BLaER1 (cell line): ENCODE measurements at regions not wholly inside any gene's neighbourhood (a gene's known extent, or its start where the extent isn't known, plus 50 kb on each side); places are given as distances from the start of the nearest gene placed in this dataset.
"Not testable (repeated sequence)": the region's sequence is repeated elsewhere in the genome, so short reads cannot be mapped to it uniquely, and the experiment has no call there.

Experiments
- H3K27ac ChIP-seq: shearing (Covaris generic); formaldehyde crosslinking; 2 replicates; pipeline ENCODE4 v1.8.1; 2022
- H3K27me3 ChIP-seq: shearing (Covaris generic); formaldehyde crosslinking; 2 replicates; pipeline ENCODE4 v1.8.1; 2022
- H3K36me3 ChIP-seq: shearing (Covaris generic); formaldehyde crosslinking; 2 replicates; pipeline ENCODE4 v1.8.1; 2022
- H3K4me1 ChIP-seq: shearing (Covaris generic); formaldehyde crosslinking; 2 replicates; pipeline ENCODE4 v1.8.1; 2022
- H3K4me2 ChIP-seq: shearing (Covaris generic); formaldehyde crosslinking; 2 replicates; pipeline ENCODE4 v1.8.1; 2022
- H3K4me3 ChIP-seq: shearing (Covaris generic); formaldehyde crosslinking; 2 replicates; pipeline ENCODE4 v1.8.1; 2022
- H3K9ac ChIP-seq: shearing (Covaris generic); formaldehyde crosslinking; 2 replicates; pipeline ENCODE4 v1.8.1; 2022
- H3K9me3 ChIP-seq: shearing (Covaris generic); formaldehyde crosslinking; 2 replicates; pipeline ENCODE4 v1.8.1; 2022
- H4K20me1 ChIP-seq: shearing (Covaris generic); formaldehyde crosslinking; 2 replicates; pipeline ENCODE4 v1.8.1; 2022
- Cebpa-rat ChIP-seq: shearing (Covaris generic); IDR thresholded peaks from 2 replicates; pipeline ENCODE4 v1.8.1; 2022

DNA sequence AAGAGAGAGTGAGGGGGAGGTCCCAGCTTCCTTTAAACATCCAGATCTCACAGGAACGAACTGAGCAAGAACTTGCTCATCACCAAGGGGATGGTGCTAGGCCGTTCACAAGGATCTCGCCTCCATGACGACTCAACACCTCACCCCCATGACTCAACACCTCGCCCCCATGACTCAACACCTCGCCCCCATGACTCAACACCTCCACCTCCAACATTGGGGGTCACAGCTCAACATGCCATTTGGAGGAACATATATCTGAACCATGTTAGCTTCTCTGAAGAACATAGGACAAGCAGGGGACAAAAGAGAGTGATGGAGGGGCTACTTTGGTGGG, 66.0 kb upstream of the LHX5 start:
- Histone ChIP-seq H3K36me3 (no peaks in the 10 kb centered on the region), H3K27me3 (no peaks in the 10 kb centered on the region), H3K4me3 (no peak overlapping the region), H3K4me2 (no peak overlapping the region), H3K9ac (no peak overlapping the region), H3K9me3 (0 out of 2 replicates have a peak, but pooled peaks cover 4% of the 10 kb centered on the region), H3K27ac (no peak overlapping the region), H4K20me1 (no peaks in the 10 kb centered on the region), H3K4me1 (no peaks in the 10 kb centered on the region)
- TF ChIP-seq Cebpa-rat = no peak

DNA sequence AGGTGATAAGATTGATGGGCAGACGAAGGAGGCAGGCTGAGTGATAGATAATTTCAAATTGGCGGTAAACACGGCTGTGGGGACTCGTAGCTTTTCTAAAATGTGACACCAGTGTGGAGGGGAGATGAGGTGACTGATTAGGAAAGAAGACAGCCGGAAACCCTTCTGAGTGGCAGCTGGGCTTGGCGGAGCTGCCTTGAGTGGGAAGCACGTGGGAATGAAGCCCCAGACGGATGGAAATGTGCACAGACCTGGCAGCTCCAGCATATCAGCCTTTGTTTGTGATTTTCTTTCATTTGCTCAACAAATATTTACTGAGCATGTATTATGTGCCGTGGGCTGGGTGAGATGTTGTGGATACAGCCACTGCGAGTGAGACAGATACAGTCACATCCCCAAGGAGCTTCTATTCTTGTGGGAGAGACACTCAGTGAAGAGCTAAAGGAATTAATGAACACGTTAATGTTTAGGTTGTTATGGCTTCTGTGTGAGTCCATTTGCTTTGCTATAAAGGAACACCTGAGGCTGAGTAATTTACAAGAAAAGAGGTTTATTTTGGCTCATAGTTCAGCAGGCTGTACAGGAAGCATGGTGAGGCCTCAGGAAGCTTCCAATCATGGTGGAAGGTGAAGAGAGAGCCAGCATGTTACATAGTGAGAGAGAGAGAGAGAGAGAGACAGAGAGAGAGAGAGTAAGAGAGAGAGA, 65.5 kb upstream of the LHX5 start:
- 0 out of 2 replicates have a peak, but pooled peaks cover 4% of the 10 kb centered on the region for H3K9me3 ChIP-seq
- H3K27me3 ChIP-seq = no peaks in the 10 kb centered on the region
- TF ChIP-seq Cebpa-rat = no peak
- H3K9ac ChIP-seq = no peak overlapping the region
- no peaks in the 10 kb centered on the region for H3K4me1 ChIP-seq
- H4K20me1 ChIP-seq = no peaks in the 10 kb centered on the region
- H3K36me3 ChIP-seq = no peaks in the 10 kb centered on the region
- H3K27ac ChIP-seq = no peak overlapping the region
- H3K4me2 ChIP-seq = no peak overlapping the region
- no peak overlapping the region for H3K4me3 ChIP-seq

DNA sequence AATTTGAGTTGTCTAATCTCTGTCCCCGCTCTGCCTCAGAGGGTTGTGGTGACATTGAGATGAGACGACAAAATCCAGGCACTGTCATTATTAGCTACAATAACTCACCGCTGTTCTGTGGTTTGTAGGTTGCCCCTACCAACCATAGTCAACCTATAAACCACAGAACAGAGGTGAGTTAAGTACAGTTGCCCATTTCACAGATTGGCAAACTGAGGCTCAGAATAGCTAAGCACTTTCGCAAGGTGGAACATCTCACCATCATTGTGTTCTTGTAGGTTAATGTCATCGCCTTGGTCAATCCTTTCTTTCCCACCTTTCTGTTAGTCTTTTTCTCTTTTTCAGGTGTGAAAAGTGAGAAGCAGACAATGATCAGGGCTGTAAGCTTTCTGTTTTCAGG, 63.4 kb upstream of the LHX5 start:
- no peaks in the 10 kb centered on the region for H3K4me1 ChIP-seq
- H3K9me3 ChIP-seq = peaks cover 18% of the 10 kb centered on the region
- H3K36me3 ChIP-seq = no peaks in the 10 kb centered on the region
- no peak overlapping the region for H3K27ac ChIP-seq
- H4K20me1 ChIP-seq = no peaks in the 10 kb centered on the region
- no peak overlapping the region for H3K4me3 ChIP-seq
- no peak overlapping the region for H3K9ac ChIP-seq
- no peak overlapping the region for H3K4me2 ChIP-seq
- TF ChIP-seq Cebpa-rat = no peak
- H3K27me3 ChIP-seq = no peaks in the 10 kb centered on the region; the same call in 1 of the 2 replicates

DNA sequence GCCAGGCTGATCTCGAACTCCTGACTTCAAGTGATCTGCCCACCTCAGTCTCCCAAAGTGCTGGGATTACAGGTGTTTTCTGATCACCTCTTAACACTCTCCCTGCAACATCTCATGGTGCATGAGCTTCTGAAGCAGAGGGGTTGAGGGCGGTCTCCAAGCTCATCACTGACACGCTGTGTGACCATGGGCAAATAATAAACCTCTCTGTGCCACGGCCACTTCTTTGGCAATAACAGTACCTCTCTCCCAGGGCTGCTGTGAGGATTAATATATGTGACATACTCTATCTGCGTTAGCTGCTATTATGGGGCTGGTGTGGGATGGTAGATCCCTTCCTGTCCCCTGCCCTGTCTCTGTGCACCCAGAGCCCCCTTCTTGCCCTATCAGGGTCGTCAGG, 62.9 kb upstream of the LHX5 start:
- no peak overlapping the region for H3K4me2 ChIP-seq
- no peak overlapping the region for H3K4me3 ChIP-seq
- H4K20me1 ChIP-seq = no peaks in the 10 kb centered on the region
- TF ChIP-seq Cebpa-rat = no peak
- peaks cover 18% of the 10 kb centered on the region for H3K9me3 ChIP-seq
- H3K36me3 ChIP-seq = no peaks in the 10 kb centered on the region
- no peaks in the 10 kb centered on the region for H3K4me1 ChIP-seq
- no peaks in the 10 kb centered on the region; the same call in 1 of the 2 replicates for H3K27me3 ChIP-seq
- H3K27ac ChIP-seq = no peak overlapping the region
- no peak overlapping the region for H3K9ac ChIP-seq

DNA sequence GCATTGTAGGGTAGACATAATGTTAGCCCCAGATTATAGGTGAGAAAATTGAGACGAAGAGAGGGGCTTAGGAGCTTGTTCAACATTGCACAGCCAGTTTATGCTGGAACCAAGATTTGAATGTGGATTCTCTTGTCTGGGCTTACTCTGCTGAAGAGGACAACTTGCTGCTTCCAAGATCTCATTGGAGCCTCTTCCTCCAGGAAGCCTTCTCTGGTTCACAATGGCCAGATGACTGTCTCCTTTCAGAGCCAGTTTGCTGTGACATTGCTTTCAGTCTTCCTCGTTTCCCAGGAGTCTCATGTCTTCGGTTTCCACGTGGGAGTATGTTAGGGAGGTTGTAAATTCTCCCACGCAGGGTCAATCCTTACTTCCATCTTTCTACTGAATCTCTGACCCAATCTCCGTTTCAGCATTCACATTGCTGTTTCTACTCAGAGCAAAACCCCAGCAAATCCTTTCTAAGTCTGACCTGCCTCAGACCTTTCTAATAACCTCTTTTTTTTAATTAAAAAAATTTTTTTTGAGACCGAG, 62.2 kb upstream of the LHX5 start:
- H3K4me1 ChIP-seq = no peaks in the 10 kb centered on the region
- H3K36me3 ChIP-seq = no peaks in the 10 kb centered on the region
- no peaks in the 10 kb centered on the region; the same call in 1 of the 2 replicates for H3K27me3 ChIP-seq
- no peak overlapping the region for H3K9ac ChIP-seq
- no peak for TF ChIP-seq Cebpa-rat
- no peak overlapping the region for H3K27ac ChIP-seq
- no peak overlapping the region for H3K4me3 ChIP-seq
- H3K9me3 ChIP-seq = peaks cover 15% of the 10 kb centered on the region
- H4K20me1 ChIP-seq = no peaks in the 10 kb centered on the region
- H3K4me2 ChIP-seq = no peak overlapping the region

DNA sequence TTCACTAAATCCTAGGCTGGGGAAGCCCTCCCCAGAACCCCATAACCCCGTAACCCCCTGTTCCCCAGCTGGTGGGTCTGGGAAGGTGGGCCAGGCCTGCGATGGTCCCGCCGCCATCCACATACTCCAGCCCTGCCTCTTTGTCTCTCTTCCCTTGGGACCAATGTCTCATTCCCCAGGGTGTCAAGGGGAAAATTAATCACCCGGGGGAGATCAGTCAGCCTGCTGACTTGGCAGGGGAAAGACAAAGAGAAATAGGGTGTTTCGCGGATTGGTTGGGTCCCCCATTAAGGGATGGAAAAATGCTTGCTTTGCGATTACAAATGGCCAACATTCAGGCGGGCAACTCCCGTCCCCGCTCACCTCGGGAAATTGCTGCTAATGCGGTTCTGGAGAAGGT, 60.6 kb upstream of the LHX5 start:
- Histone ChIP-seq H3K27ac (no peak overlapping the region), H3K9me3 (peaks cover 15% of the 10 kb centered on the region), H3K4me1 (no peaks in the 10 kb centered on the region), H3K4me2 (no peak overlapping the region), H3K9ac (no peak overlapping the region), H4K20me1 (no peaks in the 10 kb centered on the region), H3K36me3 (no peaks in the 10 kb centered on the region), H3K4me3 (no peak overlapping the region), H3K27me3 (no peaks in the 10 kb centered on the region; the same call in 1 of the 2 replicates)
- TF ChIP-seq Cebpa-rat = no peak

DNA sequence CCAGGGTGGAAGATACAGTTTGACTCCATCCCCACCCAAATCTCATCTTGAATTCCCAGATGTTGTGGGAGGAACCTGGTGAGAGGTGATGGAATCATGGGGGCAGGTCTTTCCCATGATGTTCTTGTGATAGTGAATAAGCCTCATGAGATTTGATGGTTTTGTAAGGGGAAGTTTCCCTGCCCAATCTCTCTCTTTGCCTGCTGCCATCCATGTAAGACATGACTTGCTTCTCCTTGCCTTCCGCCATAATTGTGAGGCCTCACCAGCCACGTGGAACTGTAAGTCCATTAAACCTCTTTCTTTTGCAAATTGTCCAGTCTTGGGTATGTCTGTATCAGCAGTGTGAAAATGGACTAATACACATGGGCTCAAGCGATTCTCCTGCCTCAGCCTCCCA, 59.4 kb upstream of the LHX5 start:
- H4K20me1 ChIP-seq = not testable (repeated sequence)

DNA sequence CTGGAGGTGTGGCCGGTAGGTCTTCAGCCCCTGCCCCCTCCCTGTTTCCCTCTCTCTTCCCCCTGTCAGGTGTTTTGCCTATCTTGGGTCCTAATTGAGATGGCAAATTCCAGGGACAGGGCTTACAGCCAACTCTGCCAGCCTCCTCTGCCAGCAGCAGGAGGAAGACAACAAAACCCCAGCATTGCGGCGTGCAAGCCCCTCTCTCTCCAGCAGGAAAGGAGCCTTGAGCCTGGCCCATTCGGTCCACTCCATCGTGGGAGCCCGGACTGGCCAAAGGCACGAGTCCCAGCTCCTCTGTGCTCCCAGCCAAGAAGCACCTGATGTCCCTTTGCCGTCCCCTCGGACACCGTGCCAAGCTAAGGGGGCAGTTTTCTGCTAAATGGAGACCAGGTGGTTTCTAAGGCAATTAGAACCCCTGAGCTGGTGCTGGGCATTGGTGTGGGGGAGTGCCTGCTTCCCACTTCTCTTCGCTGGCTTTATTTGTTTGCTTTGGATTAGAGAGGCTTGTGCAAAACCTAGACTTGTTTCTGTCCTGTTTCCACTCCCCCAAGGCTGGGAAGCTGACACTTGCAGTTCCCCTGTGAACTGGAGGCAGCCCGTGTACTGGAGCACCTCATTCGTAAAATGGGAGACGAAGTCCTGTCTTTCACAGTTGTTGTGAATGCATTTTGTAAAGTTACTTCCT, 57.1 kb upstream of the LHX5 start:
- Histone ChIP-seq H3K4me3 (no peak overlapping the region), H3K9ac (no peak overlapping the region)

More for the DNA sequence above, 59.4 kb upstream of the LHX5 start:
- not testable (repeated sequence) for H3K4me1 ChIP-seq, H3K9ac ChIP-seq, H3K4me2 ChIP-seq, H3K27me3 ChIP-seq, H3K4me3 ChIP-seq, H3K27ac ChIP-seq, H3K36me3 ChIP-seq
- peaks cover 15% of the 10 kb centered on the region for H3K9me3 ChIP-seq

DNA sequence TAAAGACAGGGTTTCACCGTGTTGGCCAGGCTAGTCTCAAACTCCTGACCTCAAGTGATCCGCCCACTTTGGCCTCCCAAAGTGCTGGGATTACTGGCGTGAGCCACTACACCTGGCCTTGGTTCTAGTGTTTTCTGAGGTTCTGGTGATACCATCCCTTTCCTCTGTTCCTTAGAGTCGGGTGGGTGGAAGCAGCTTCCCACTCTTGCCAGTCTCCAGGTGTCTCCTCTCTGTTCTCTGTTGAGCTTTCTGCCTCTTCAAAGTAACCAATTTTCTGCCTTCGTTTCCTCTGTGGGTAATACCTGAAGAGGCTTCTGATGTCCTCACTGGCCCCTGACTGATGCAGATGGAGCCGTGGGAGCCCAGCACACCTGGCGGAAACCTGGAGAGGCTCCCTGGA, 53.4 kb upstream of the LHX5 start:
- Histone ChIP-seq H4K20me1 (no peaks in the 10 kb centered on the region), H3K27ac (peak overlapping the region; percentile 57), H3K9ac (no peak overlapping the region; the same call in 1 of the 2 replicates), H3K9me3 (no peaks in the 10 kb centered on the region), H3K4me1 (peaks cover 25% of the 10 kb centered on the region), H3K4me3 (no peak overlapping the region), H3K36me3 (no peaks in the 10 kb centered on the region), H3K27me3 (no peaks in the 10 kb centered on the region), H3K4me2 (peak overlapping the region; percentile 88)
- TF ChIP-seq Cebpa-rat = no peak

More for the DNA sequence above, 57.1 kb upstream of the LHX5 start:
- Histone ChIP-seq H3K27me3 (no peaks in the 10 kb centered on the region; the same call in 1 of the 2 replicates), H3K4me2 (no peak overlapping the region), H3K27ac (no peak overlapping the region), H3K4me1 (peaks cover 25% of the 10 kb centered on the region), H3K36me3 (no peaks in the 10 kb centered on the region), H4K20me1 (no peaks in the 10 kb centered on the region), H3K9me3 (peaks cover 15% of the 10 kb centered on the region)
- no peak for TF ChIP-seq Cebpa-rat

DNA sequence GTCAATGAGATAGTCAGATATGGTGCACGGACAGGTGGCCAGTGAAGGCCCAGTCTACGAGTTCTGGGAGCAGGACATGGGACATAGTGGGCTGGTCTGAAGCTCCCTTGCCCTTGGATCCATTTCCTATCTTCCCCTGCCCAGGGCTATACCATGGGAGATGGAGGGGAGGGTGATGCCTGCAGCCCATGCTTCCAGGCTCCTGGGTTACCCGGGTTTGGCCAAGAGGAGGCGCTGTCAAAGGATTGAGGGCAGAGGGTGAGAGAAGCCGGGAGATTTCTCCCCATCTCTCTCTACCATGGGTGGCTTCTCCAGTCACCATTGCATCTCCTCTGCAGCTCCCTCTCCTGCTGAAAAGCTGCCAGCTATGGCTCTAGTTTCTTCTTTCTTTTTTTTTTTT, 52.8 kb upstream of the LHX5 start:
- Histone ChIP-seq H3K36me3 (no peaks in the 10 kb centered on the region), H3K4me1 (peaks cover 25% of the 10 kb centered on the region), H3K9ac (no peak overlapping the region), H3K4me2 (peak overlapping the region; percentile 88), H3K4me3 (no peak overlapping the region), H4K20me1 (no peaks in the 10 kb centered on the region), H3K27ac (no peak overlapping the region), H3K27me3 (no peaks in the 10 kb centered on the region), H3K9me3 (no peaks in the 10 kb centered on the region)
- no peak for TF ChIP-seq Cebpa-rat
